GM18858 (cell line): ENCODE measurements at regions not wholly inside any gene's neighbourhood (a gene's known extent, or its start where the extent isn't known, plus 50 kb on each side); places are given as distances from the start of the nearest gene placed in this dataset.

Source experiments
- ATAC-seq: cut with Tn5 transposase; IDR thresholded peaks from one replicate; pipeline ENCODE4 v1.9.1; 2021; ENCODE audit not compliant: unreplicated experiment

DNA sequence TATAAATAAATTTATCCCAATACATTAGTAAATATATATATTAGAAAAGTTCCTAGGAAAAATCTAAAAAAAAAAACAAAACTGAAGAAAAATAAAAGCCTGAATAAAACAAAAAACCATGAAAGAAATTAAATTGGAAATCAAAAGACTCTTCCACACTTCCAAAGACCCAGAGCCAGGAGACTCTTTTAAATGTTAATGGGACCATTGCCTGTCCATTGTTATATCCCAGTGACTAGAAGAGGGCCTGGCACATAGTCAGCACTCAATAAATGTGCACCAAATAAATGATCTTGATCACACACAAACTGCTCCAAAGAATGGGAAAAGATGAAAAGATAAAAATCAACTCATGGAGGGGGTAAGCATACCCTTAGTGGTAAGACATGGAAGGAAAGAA, 51.3 kb upstream of the CLDN18 start:
- ATAC-seq = no peak
